ENCODE measurements at regions not wholly inside any gene's neighbourhood (a gene's known extent, or its start where the extent isn't known, plus 50 kb on each side); places are given as distances from the start of the nearest gene placed in this dataset.

- Histone ChIP-seq H3K9me1 (ENCODE audit: insufficient read depth, low read length) (no peaks in the 10 kb centered on the region), H2BK20ac (ENCODE audit: low read depth, low read length) (no peak overlapping the region), H3K9ac (ENCODE audit: low read depth, low read length) (no peak overlapping the region), H3K23ac (ENCODE audit: low read depth, low read length) (no peak overlapping the region), H3K4ac (ENCODE audit: low read depth, low read length) (no peak overlapping the region), H3K4me2 (ENCODE audit: low read depth, low read length) (no peak overlapping the region), H4K5ac (ENCODE audit: low read depth, low read length) (no peak overlapping the region), H4K8ac (ENCODE audit: low read depth in 2 of 2, low read length in 2 of 2) (no peak overlapping the region), H3K9me3 (ENCODE audit: control insufficient read depth, insufficient read depth, low read length) (no peaks in the 10 kb centered on the region), H3K56ac (ENCODE audit: extremely low read depth, insufficient read depth, low read length) (no peak overlapping the region), H2BK120ac (ENCODE audit: low read depth, low read length) (no peak overlapping the region), H3K14ac (replicated peaks; ENCODE audit: low read depth, low read length) (no peak overlapping the region), H3K27ac (ENCODE audit: insufficient read depth, low read length) (no peak overlapping the region), H2BK15ac (ENCODE audit: low read depth, low read length) (no peak overlapping the region), H3K4me1 (ENCODE audit: control insufficient read depth, insufficient read depth, low read length) (no peaks in the 10 kb centered on the region), H3K27me3 (ENCODE audit: control insufficient read depth, insufficient read depth, low read length) (no peaks in the 10 kb centered on the region), H2BK5ac (ENCODE audit: low read depth, low read length, poor library complexity, severe bottlenecking) (no peak overlapping the region), H3K18ac (ENCODE audit: low read depth, low read length) (no peak overlapping the region), H4K91ac (ENCODE audit: insufficient read depth, low read depth, low read length) (no peak overlapping the region), H3K79me1 (ENCODE audit: low read depth in 1 of 2, low read length in 2 of 2) (no peaks in the 10 kb centered on the region), H2AK9ac (replicated peaks; ENCODE audit: low read depth, low read length, poor library complexity) (no peak overlapping the region), H3K4me3 (ENCODE audit: insufficient read depth, low read depth, low read length) (no peak overlapping the region), H4K20me1 (ENCODE audit: insufficient read depth, low read length) (no peaks in the 10 kb centered on the region), H3K36me3 (ENCODE audit: control insufficient read depth, insufficient read depth, low read length) (no peaks in the 10 kb centered on the region), H2AFZ (replicated peaks; ENCODE audit: low read length, poor library complexity) (no peak overlapping the region), H2AK5ac (ENCODE audit: low read depth, low read length) (no peak overlapping the region)
- no CpG with 5 or more reads among the region's 6 CpGs for WGBS, 2 experiments (ENCODE audit: extremely low coverage in 2 of 2, insufficient read length in 1 of 2)
- intact Hi-C loops (cut with micrococcal nuclease) (no loop called here), in situ Hi-C loops (cut with MboI; ENCODE audit: low sequenced_read_pairs) (no loop called here), dilution Hi-C loops (cut with HindIII; ENCODE audit: low sequenced_read_pairs, unreplicated experiment) (no loop called here)
- TF ChIP-seq NFE2L2 (IDR thresholded peaks at IDR 0.05; ENCODE audit: low read depth, low read length) = no peak
- TF ChIP-seq, protein P1, sequence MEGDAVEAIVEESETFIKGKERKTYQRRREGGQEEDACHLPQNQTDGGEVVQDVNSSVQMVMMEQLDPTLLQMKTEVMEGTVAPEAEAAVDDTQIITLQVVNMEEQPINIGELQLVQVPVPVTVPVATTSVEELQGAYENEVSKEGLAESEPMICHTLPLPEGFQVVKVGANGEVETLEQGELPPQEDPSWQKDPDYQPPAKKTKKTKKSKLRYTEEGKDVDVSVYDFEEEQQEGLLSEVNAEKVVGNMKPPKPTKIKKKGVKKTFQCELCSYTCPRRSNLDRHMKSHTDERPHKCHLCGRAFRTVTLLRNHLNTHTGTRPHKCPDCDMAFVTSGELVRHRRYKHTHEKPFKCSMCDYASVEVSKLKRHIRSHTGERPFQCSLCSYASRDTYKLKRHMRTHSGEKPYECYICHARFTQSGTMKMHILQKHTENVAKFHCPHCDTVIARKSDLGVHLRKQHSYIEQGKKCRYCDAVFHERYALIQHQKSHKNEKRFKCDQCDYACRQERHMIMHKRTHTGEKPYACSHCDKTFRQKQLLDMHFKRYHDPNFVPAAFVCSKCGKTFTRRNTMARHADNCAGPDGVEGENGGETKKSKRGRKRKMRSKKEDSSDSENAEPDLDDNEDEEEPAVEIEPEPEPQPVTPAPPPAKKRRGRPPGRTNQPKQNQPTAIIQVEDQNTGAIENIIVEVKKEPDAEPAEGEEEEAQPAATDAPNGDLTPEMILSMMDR (conservative IDR thresholded peaks at IDR 0.05; ENCODE audit: low read depth, low read length) = no peak
- no peak for TF ChIP-seq SMC3 (IDR thresholded peaks at IDR 0.05; ENCODE audit: low read depth, low read length)
- TF ChIP-seq CHD1 (IDR thresholded peaks at IDR 0.05; ENCODE audit: low read depth, low read length) = no peak
- TF ChIP-seq FOS (IDR thresholded peaks at IDR 0.05; ENCODE audit: low read depth, low read length) = no peak
- DNase-seq = no peak
- ChIA-PET POLR2A (ENCODE audit: unreplicated experiment) (no interaction called here), CTCF (no interaction called here)
- BruUV-seq (replicated peaks) = no TSS peak
- no peak for ATAC-seq (ENCODE audit: low read depth)
Observed at GRCh38 chr7:15043931-15044330, 141.4 kb upstream of the DGKB start.

Measured in IMR-90 (cell line).